BLaER1 treated with 17β-estradiol and CSF1 and Interleukin-3, amounts not matched to agents 10 nM and 100 nM (cell line): ENCODE measurements at regions not wholly inside any gene's neighbourhood (a gene's known extent, or its start where the extent isn't known, plus 50 kb on each side); places are given as distances from the start of the nearest gene placed in this dataset.

ENCODE experiments used
- H3K27ac ChIP-seq, 11 experiments: shearing (Covaris generic); formaldehyde crosslinking; 2 replicates each; pipeline ENCODE4 v1.8.1; 2022
- H3K27me3 ChIP-seq, 11 experiments: shearing (Covaris generic); formaldehyde crosslinking; 2 replicates each; pipeline ENCODE4 v1.8.1; 2022
- H3K36me3 ChIP-seq, 11 experiments: shearing (Covaris generic); formaldehyde crosslinking; 2 replicates each; pipeline ENCODE4 v1.8.1; 2022
- H3K4me1 ChIP-seq, 10 experiments: shearing (Covaris generic); formaldehyde crosslinking; 2 replicates each; pipeline ENCODE4 v1.8.1; 2022
- H3K4me2 ChIP-seq, 11 experiments: shearing (Covaris generic); formaldehyde crosslinking; 2 replicates each; pipeline ENCODE4 v1.8.1; 2022
- H3K4me3 ChIP-seq, 10 experiments: shearing (Covaris generic); formaldehyde crosslinking; 2 replicates each; pipeline ENCODE4 v1.8.1; 2022
- H3K9ac ChIP-seq, 11 experiments: shearing (Covaris generic); formaldehyde crosslinking; 2 replicates each; pipeline ENCODE4 v1.8.1; 2022
- H3K9me3 ChIP-seq, 11 experiments: shearing (Covaris generic); formaldehyde crosslinking; replicated peaks in 1 of 11; 2 replicates each; pipeline ENCODE4 v1.8.1; 2022
- H4K20me1 ChIP-seq, 11 experiments: shearing (Covaris generic); formaldehyde crosslinking; 2 replicates each; pipeline ENCODE4 v1.8.1; 2022
- Cebpa-rat ChIP-seq, 11 experiments: shearing (Covaris generic); IDR thresholded peaks; 2 replicates each; pipeline ENCODE4 v1.8.1; 2022

DNA sequence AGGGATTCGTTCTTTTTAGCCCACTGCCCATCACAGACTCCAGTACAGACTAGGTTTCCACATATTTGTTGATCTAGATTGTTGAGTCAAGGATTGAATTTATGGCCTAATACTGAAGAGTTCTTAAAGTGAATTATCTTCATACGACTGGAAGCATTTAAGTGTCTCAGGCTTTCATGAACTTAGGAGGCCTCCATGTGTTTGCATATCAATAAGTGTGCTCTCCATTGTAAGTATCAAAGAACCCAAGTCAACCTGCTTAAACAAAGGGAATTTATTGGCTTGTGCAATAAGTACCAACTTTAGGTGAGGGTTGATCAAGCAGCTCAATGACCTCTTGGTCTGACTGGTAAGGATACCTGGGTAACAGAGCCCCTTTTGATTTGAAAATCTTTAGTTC is 382.1 kb downstream of the PDCD6IP start:
- Histone ChIP-seq H3K27me3 (no peaks in the 10 kb centered on the region), H3K27ac (no peak overlapping the region), H3K9ac (no peak overlapping the region), H3K9me3 (no peaks in the 10 kb centered on the region), H3K4me2 (no peak overlapping the region), H3K4me1 (peaks cover 0 to 4% (median 0%) of the 10 kb centered on the region in 10 experiments; a peak in 1 of 20 replicates), H3K4me3 (no peak overlapping the region), H3K36me3 (no peaks in the 10 kb centered on the region), H4K20me1 (no peaks in the 10 kb centered on the region)
- TF ChIP-seq Cebpa-rat (IDR thresholded peaks at IDR 0.05), result no peak

DNA sequence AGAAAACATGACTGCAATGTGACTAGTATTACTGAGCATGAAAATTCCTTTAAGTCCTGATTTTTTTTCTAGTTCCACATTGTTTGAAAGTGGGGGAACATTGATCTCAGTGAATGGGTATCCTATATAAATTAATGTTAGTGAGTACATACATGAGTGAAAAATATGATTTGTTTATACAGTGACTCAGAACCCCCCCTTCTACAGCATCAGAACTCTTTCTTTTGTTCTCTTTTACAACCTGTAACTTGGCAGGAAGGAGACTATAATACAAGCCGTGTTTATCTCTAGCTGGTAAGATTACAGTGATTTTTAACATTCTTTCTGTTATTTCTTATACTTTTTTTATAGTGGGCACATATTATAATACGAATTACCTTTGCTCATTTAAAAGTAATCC is 384.7 kb downstream of the PDCD6IP start:
- Histone ChIP-seq H3K4me2 (no peak overlapping the region), H3K4me3 (no peak overlapping the region), H3K27ac (no peak overlapping the region), H4K20me1 (no peaks in the 10 kb centered on the region), H3K4me1 (peaks cover 0 to 4% (median 0%) of the 10 kb centered on the region in 10 experiments; a peak in 1 of 20 replicates), H3K9ac (no peak overlapping the region), H3K9me3 (no peaks in the 10 kb centered on the region), H3K27me3 (no peaks in the 10 kb centered on the region), H3K36me3 (no peaks in the 10 kb centered on the region)
- no peak for TF ChIP-seq Cebpa-rat (IDR thresholded peaks at IDR 0.05)

DNA sequence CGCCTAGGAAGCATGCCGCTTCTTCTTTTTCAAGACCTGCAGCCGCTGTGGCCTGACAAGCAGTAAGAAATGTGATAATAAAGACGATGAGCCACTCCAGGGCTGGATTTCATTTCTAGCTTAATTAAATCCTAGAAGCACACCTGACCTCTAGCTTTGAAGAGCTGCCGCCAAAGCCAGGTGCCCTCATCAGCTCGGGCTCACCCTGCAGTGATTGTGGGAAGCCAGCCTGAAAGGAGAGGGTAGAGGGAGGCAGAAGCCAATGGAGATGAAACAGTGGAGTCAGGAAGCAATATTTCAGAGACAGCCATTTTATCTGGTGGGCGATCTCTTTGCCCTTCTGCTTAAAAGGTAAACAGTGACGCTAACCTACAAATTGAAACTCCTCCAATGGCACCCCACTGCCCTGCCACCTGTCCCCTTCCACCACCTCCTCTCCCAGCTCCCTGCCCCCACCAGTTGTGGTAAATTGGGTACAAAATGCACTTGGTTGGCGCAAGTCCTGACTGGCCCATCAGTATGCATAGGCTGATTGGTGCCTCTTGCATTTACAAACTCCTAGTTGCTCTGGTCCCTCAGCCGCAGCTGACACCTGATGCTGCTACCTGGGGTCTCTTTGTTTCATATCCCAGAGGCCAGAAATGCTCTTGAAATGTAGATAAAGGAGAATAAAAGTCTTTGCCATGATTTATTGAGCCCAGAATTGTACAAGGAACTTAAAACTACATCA is 385.3 kb downstream of the PDCD6IP start:
- Histone ChIP-seq H3K27me3 (no peaks in the 10 kb centered on the region), H3K4me1 (peaks cover 0 to 4% (median 0%) of the 10 kb centered on the region in 10 experiments; a peak in 1 of 20 replicates), H3K9ac (no peak overlapping the region), H3K9me3 (no peaks in the 10 kb centered on the region), H4K20me1 (no peaks in the 10 kb centered on the region), H3K4me2 (no peak overlapping the region), H3K36me3 (no peaks in the 10 kb centered on the region), H3K27ac (no peak overlapping the region), H3K4me3 (no peak overlapping the region)
- no peak for TF ChIP-seq Cebpa-rat (IDR thresholded peaks at IDR 0.05)

DNA sequence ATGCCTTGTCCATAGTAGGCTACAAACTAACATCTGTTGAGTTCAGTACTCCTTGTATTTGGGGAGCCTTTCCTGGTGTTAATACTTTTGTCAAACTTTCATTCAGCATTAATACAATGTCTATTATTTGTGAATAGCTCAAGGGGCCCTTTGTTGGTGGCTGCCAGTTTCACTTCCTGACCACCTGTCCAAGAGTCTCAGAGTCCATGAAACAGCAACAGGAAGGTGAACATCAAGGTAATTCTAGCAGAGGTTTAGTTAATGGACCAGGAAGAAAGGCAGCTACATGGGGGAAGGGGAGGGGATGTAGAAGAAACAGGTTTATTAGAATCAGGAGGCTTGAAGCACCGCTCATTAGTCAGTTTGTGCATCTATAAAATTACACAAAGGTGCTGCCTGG is 386.9 kb downstream of the PDCD6IP start:
- H3K27ac ChIP-seq, result no peak overlapping the region
- no peak overlapping the region for H3K9ac ChIP-seq
- H3K4me2 ChIP-seq, result no peak overlapping the region
- H3K27me3 ChIP-seq, result no peaks in the 10 kb centered on the region
- H3K4me3 ChIP-seq, result no peak overlapping the region
- peaks cover 0 to 4% (median 0%) of the 10 kb centered on the region in 10 experiments; a peak in 1 of 20 replicates for H3K4me1 ChIP-seq
- H3K9me3 ChIP-seq, result no peaks in the 10 kb centered on the region
- H3K36me3 ChIP-seq, result no peaks in the 10 kb centered on the region
- no peak for TF ChIP-seq Cebpa-rat (IDR thresholded peaks at IDR 0.05)
- no peaks in the 10 kb centered on the region for H4K20me1 ChIP-seq

DNA sequence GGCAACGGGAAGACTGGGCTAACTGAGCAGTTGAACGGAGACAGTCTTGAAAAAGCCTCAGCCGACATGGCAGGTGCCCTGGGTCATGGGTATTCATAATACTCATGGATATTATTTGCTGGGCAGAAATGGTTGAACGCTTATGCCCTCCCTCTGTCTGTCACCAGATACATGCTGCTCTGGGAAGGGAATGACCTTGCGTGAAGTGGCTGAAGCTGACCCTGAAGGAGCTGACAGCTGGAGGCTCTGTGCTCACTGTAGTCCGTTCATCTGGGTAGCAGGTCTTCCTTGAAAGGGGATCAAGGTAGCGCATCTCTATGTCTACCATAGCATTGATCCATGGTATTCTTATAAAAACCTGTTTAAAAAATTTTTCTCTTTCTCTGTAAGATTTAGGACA is 390.7 kb downstream of the PDCD6IP start:
- Histone ChIP-seq H3K4me3 (no peak overlapping the region), H3K36me3 (no peaks in the 10 kb centered on the region), H4K20me1 (no peaks in the 10 kb centered on the region), H3K4me2 (no peak overlapping the region), H3K9me3 (no peaks in the 10 kb centered on the region), H3K9ac (no peak overlapping the region), H3K27me3 (no peaks in the 10 kb centered on the region), H3K4me1 (peaks cover 0 to 4% (median 0%) of the 10 kb centered on the region in 10 experiments; a peak in 1 of 20 replicates), H3K27ac (no peak overlapping the region)
- no peak for TF ChIP-seq Cebpa-rat (IDR thresholded peaks at IDR 0.05)

DNA sequence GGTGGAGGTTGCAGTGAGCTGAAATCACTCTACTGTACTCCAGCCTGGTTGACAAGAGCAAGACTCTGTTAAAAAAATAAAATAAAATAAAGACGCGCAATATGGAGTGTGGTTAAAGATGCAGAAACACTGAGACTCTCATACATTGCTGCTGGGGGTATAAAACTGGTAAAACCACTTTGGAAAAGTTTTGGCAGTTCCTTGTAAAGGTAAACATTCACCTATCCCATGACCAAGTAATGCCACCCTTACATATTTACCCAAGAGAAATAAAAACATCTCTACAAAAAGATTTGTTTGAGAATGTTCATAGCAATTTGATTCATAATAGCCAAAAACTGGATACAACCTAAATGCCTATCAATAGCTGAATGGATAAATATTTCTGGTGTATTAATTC is 398.5 kb downstream of the PDCD6IP start:
- peaks cover 6 to 44% (median 40%) of the 10 kb centered on the region in 10 experiments; a peak in 18 of 20 replicates for H3K4me1 ChIP-seq
- no peak overlapping the region for H3K9ac ChIP-seq
- H3K4me2 ChIP-seq, result peak overlapping the region in 2 of 11 experiments; percentile 64 to 81; a peak in 2 of 22 replicates
- no peak overlapping the region for H3K4me3 ChIP-seq
- no peaks in the 10 kb centered on the region for H3K36me3 ChIP-seq
- no peaks in the 10 kb centered on the region for H3K27me3 ChIP-seq
- TF ChIP-seq Cebpa-rat (IDR thresholded peaks at IDR 0.05), result no peak
- no peaks in the 10 kb centered on the region for H4K20me1 ChIP-seq
- H3K9me3 ChIP-seq, result peaks cover 0 to 4% (median 0%) of the 10 kb centered on the region in 11 experiments; a peak in 3 of 22 replicates
- no peak overlapping the region for H3K27ac ChIP-seq

DNA sequence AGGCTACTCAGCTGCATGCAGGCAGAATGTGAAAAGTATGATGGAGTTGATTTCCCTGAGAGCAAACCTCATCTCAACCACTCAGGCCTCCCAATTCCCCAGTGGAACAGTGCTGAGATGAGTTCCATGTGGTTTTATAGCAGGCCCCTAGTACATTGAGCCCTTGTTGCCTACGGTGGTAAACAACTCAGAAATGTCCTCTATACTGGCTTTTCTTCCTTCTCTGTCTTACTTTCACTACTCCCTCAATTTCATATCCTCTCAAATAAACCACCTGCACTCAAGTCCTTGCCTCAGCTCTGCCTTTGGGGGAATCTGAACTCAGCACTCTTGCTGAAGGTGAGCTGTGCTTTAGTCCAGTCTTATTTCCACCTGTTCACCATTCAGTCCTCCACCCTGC is 399.9 kb downstream of the PDCD6IP start:
- H3K9ac ChIP-seq, result no peak overlapping the region
- H3K36me3 ChIP-seq, result no peaks in the 10 kb centered on the region
- H3K27ac ChIP-seq, result peak overlapping the region in 9 of 11 experiments; percentile 6 to 49 (median 22); a peak in 12 of 22 replicates
- H3K4me2 ChIP-seq, result peak overlapping the region in 9 of 11 experiments; percentile 9 to 81 (median 59); a peak in 18 of 22 replicates
- H3K4me1 ChIP-seq, result peaks cover 6 to 44% (median 40%) of the 10 kb centered on the region in 10 experiments; a peak in 18 of 20 replicates
- no peaks in the 10 kb centered on the region for H3K27me3 ChIP-seq
- no peak for TF ChIP-seq Cebpa-rat (IDR thresholded peaks at IDR 0.05)
- no peak overlapping the region for H3K4me3 ChIP-seq
- no peaks in the 10 kb centered on the region for H4K20me1 ChIP-seq
- H3K9me3 ChIP-seq, result peaks cover 0 to 4% (median 0%) of the 10 kb centered on the region in 11 experiments; a peak in 3 of 22 replicates

DNA sequence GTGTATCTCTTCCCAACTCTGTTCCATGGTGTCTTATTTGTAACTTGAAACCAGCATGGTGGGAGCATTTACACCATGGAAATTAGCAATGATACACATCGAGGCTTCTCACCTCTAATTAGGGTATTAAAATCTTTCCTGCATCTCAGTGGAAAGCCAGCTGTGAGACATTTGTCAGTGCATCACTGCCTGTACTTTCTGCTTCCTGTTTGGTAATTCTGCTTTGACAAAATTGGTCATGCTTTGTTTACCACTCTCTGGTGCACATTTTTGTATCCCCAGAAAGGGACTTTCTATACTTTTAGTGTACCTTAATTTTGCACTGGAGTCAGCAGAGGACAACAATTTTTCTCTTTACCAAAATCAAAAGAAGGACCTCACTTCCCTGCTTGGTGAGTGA is 402.1 kb downstream of the PDCD6IP start:
- TF ChIP-seq Cebpa-rat (IDR thresholded peaks at IDR 0.05), result no peak

DNA sequence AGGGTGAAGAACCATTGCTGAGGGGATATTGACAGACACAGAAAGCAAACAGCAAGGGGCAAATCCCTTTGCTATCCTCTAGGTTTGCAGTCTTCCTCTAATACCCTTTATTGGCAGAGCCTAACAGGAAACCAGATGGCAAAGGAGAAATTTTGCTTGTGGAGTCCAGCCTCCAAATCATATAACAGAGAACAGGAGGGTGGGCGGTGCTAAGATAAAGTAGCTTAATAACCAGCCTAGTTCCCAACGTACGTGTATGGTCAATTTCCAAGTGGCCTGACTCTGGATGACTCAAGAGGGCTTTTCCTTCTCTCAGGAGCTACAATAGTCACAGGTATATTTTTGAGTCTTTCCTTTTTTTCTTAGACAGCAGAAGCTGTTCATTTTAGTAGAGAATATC is 404.5 kb downstream of the PDCD6IP start:
- Histone ChIP-seq H4K20me1 (no peaks in the 10 kb centered on the region), H3K9ac (no peak overlapping the region), H3K36me3 (no peaks in the 10 kb centered on the region), H3K9me3 (peaks cover 0 to 4% (median 0%) of the 10 kb centered on the region in 11 experiments; a peak in 3 of 22 replicates), H3K27ac (no peak overlapping the region), H3K4me1 (peaks cover 6 to 33% (median 31%) of the 10 kb centered on the region in 10 experiments; a peak in 18 of 20 replicates), H3K4me3 (no peak overlapping the region), H3K27me3 (no peaks in the 10 kb centered on the region), H3K4me2 (no peak overlapping the region)
- no peak for TF ChIP-seq Cebpa-rat (IDR thresholded peaks at IDR 0.05)

More for the DNA sequence above, 402.1 kb downstream of the PDCD6IP start:
- peak overlapping the region in 9 of 11 experiments; percentile 9 to 62 (median 51); a peak in 17 of 22 replicates for H3K4me2 ChIP-seq
- H4K20me1 ChIP-seq, result no peaks in the 10 kb centered on the region
- H3K27me3 ChIP-seq, result no peaks in the 10 kb centered on the region
- peaks cover 6 to 44% (median 40%) of the 10 kb centered on the region in 10 experiments; a peak in 18 of 20 replicates for H3K4me1 ChIP-seq
- no peaks in the 10 kb centered on the region for H3K36me3 ChIP-seq
- peak overlapping the region in 9 of 11 experiments; percentile 22 to 66 (median 60); a peak in 18 of 22 replicates for H3K27ac ChIP-seq
- no peak overlapping the region for H3K4me3 ChIP-seq
- H3K9me3 ChIP-seq, result peaks cover 0 to 4% (median 0%) of the 10 kb centered on the region in 11 experiments; a peak in 3 of 22 replicates
- H3K9ac ChIP-seq, result no peak overlapping the region
